Keratinocyte (primary cell): ENCODE measurements at regions not wholly inside any gene's neighbourhood (a gene's known extent, or its start where the extent isn't known, plus 50 kb on each side); places are given as distances from the start of the nearest gene placed in this dataset.

ENCODE experiments used
- DNase-seq: peaks from one replicate; pipeline ENCODE4 v3.0.0-alpha.2; 2011; ENCODE audit warnings: low read depth, missing footprints, low spot score
- FAIRE-seq: peaks from 2 replicates; lab custom pipeline; 2011; peaks lifted over from hg19 to GRCh38; lab: Jason Lieb, UNC
- H2AFZ ChIP-seq: 2 replicates; pipeline ENCODE4 v1.6.0; 2012; ENCODE audit warnings: low read length, control low read depth, inconsistent platforms; ENCODE audit not compliant: control insufficient read depth
- H3K27ac ChIP-seq: 2 replicates; pipeline ENCODE4 v1.5.1; 2011; ENCODE audit warnings: low read length; ENCODE audit not compliant: control insufficient read depth, insufficient read depth
- H3K27me3 ChIP-seq: 3 replicates; pipeline ENCODE4 v1.6.0; 2011; ENCODE audit warnings: low read length; ENCODE audit not compliant: control insufficient read depth, insufficient read depth; ENCODE audit errors: extremely low read depth
- H3K36me3 ChIP-seq, 2 experiments: 2 replicates in 1 of 2; 3 replicates in 1 of 2; pipeline ENCODE4 v1.5.1; 2011; ENCODE audit warnings: low read length in 2 of 2, mild to moderate bottlenecking in 1 of 2; ENCODE audit not compliant: control insufficient read depth in 2 of 2, insufficient read depth in 2 of 2; ENCODE audit errors: extremely low read depth in 1 of 2
- H3K4me1 ChIP-seq: 3 replicates; pipeline ENCODE4 v1.5.1; 2011; ENCODE audit warnings: low read length; ENCODE audit not compliant: control insufficient read depth, insufficient read depth; ENCODE audit errors: extremely low read depth
- H3K4me2 ChIP-seq: 3 replicates; pipeline ENCODE4 v1.6.0; 2011; ENCODE audit warnings: low read depth, low read length; ENCODE audit not compliant: control insufficient read depth, insufficient read depth; ENCODE audit errors: extremely low read depth
- H3K4me3 ChIP-seq, 3 experiments: fragments of 200-600 bp in 1 of 3; sonication (generic) in 1 of 3; 2 replicates in 2 of 3; 3 replicates in 1 of 3; pipeline ENCODE4 v1.5.1; 2011 to 2016; ENCODE audit warnings: low read length in 3 of 3, mild to moderate bottlenecking in 3 of 3, control low read depth in 2 of 3, inconsistent platforms in 1 of 3, low read depth in 1 of 3, mixed read lengths in 1 of 3, mixed run types in 1 of 3, moderate library complexity in 1 of 3; ENCODE audit not compliant: control insufficient read depth in 2 of 3, insufficient read depth in 2 of 3; ENCODE audit errors: extremely low read depth in 1 of 3
- H3K79me2 ChIP-seq: 2 replicates; pipeline ENCODE4 v1.6.0; 2012; ENCODE audit warnings: low read length; ENCODE audit not compliant: control insufficient read depth, insufficient read depth
- H3K9ac ChIP-seq: 3 replicates; pipeline ENCODE4 v1.6.0; 2011; ENCODE audit warnings: low read length; ENCODE audit not compliant: control insufficient read depth, insufficient read depth; ENCODE audit errors: extremely low read depth
- H3K9me1 ChIP-seq: 3 replicates; pipeline ENCODE4 v1.6.0; 2011; ENCODE audit warnings: low read length; ENCODE audit not compliant: control insufficient read depth, insufficient read depth; ENCODE audit errors: extremely low read depth
- H3K9me3 ChIP-seq: 2 replicates; pipeline ENCODE4 v1.5.1; 2012; ENCODE audit warnings: low read depth, low read length; ENCODE audit not compliant: control insufficient read depth
- H4K20me1 ChIP-seq: 3 replicates; pipeline ENCODE4 v1.6.0; 2011; ENCODE audit warnings: low read length; ENCODE audit not compliant: control insufficient read depth, insufficient read depth; ENCODE audit errors: extremely low read depth
- CTCF ChIP-seq, 3 experiments: IDR thresholded peaks in 1 of 3; conservative IDR thresholded peaks in 1 of 3; optimal IDR thresholded peaks in 1 of 3; 2 replicates in 2 of 3; 3 replicates in 1 of 3; pipeline versions ENCODE3 to v1.5.1; 2011; ENCODE audit warnings: low read length in 3 of 3, mild to moderate bottlenecking in 3 of 3, moderate library complexity in 2 of 3, control low read depth in 1 of 3, inconsistent platforms in 1 of 3; ENCODE audit not compliant: insufficient read depth in 2 of 3; ENCODE audit errors: extremely low read depth in 1 of 3
- EZH2 ChIP-seq: IDR thresholded peaks from one replicate; pipeline ENCODE4 v1.6.1; 2012; ENCODE audit warnings: inconsistent platforms, mild to moderate bottlenecking, low read length, moderate library complexity
- dilution Hi-C: fragments of 300-500 bp; cut with MboI; formaldehyde crosslinking; loops from one replicate; pipeline ENCODE4 v1.7.0; 2020; ENCODE audit warnings: low sequenced_read_pairs; ENCODE audit not compliant: extremely low pct_ligation_motif_present

DNA sequence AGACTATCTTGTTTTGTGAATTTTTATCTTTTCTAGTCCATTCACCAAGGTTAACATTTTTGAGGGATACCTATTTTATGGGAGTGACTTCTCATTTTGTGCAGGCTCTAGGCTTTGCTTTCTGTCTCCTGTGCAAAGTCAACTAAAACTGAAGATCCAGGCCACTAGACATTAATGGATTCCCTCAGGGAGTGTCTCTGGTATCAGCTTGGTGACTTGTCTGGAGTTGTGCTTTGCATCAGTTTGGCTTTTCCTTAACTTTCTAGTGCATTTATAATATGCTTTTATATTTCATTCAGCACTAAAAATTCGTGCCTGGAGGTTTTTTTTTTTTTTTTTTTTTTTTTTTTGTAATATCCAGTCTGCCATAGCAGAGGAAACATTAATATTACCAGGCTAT, 144.2 kb downstream of the YIPF5 start:
- TF ChIP-seq CTCF (optimal IDR thresholded peaks at IDR 0.05 in 1 of 3, IDR thresholded peaks at IDR 0.05 in 1 of 3, conservative IDR thresholded peaks at IDR 0.05 in 1 of 3; ENCODE audit: extremely low read depth in 1 of 3, insufficient read depth in 2 of 3, low read length in 3 of 3): no peak
- no peak for TF ChIP-seq EZH2
- H3K27me3 ChIP-seq: no peaks in the 10 kb centered on the region
- no peak overlapping the region for H3K27ac ChIP-seq
- dilution Hi-C loops: no loop called here
- H4K20me1 ChIP-seq: no peaks in the 10 kb centered on the region
- no peak overlapping the region for H3K4me2 ChIP-seq
- H3K36me3 ChIP-seq: no peaks in the 10 kb centered on the region
- H3K4me1 ChIP-seq: no peaks in the 10 kb centered on the region
- DNase-seq (no peak), FAIRE-seq (no peak)
- no peak overlapping the region for H3K4me3 ChIP-seq
- no peaks in the 10 kb centered on the region for H3K9me3 ChIP-seq
- H2AFZ ChIP-seq: no peak overlapping the region
- no peak overlapping the region for H3K9ac ChIP-seq
- no peaks in the 10 kb centered on the region for H3K9me1 ChIP-seq
- H3K79me2 ChIP-seq: no peaks in the 10 kb centered on the region

- H3K4me2 ChIP-seq: no peak overlapping the region
- TF ChIP-seq EZH2 (no peak), CTCF (optimal IDR thresholded peaks at IDR 0.05 in 1 of 3, IDR thresholded peaks at IDR 0.05 in 1 of 3, conservative IDR thresholded peaks at IDR 0.05 in 1 of 3; ENCODE audit: extremely low read depth in 1 of 3, insufficient read depth in 2 of 3, low read length in 3 of 3) (no peak)
- DNase-seq (no peak), FAIRE-seq (no peak)
- H3K9me1 ChIP-seq: no peaks in the 10 kb centered on the region
- H3K9me3 ChIP-seq: no peaks in the 10 kb centered on the region
- H3K4me1 ChIP-seq: no peaks in the 10 kb centered on the region
- no peaks in the 10 kb centered on the region for H3K79me2 ChIP-seq
- no peak overlapping the region for H2AFZ ChIP-seq
- H3K27me3 ChIP-seq: no peaks in the 10 kb centered on the region
- no peak overlapping the region for H3K9ac ChIP-seq
- no peaks in the 10 kb centered on the region for H4K20me1 ChIP-seq
- H3K27ac ChIP-seq: no peak overlapping the region
- no peak overlapping the region for H3K4me3 ChIP-seq
- dilution Hi-C loops: no loop called here
- no peaks in the 10 kb centered on the region for H3K36me3 ChIP-seq
These were observed 142.4 kb downstream of the YIPF5 start for GRCh38 chr5:144028058-144028457.
